ENCODE measurements at regions not wholly inside any gene's neighbourhood (a gene's known extent, or its start where the extent isn't known, plus 50 kb on each side); places are given as distances from the start of the nearest gene placed in this dataset.

DNA sequence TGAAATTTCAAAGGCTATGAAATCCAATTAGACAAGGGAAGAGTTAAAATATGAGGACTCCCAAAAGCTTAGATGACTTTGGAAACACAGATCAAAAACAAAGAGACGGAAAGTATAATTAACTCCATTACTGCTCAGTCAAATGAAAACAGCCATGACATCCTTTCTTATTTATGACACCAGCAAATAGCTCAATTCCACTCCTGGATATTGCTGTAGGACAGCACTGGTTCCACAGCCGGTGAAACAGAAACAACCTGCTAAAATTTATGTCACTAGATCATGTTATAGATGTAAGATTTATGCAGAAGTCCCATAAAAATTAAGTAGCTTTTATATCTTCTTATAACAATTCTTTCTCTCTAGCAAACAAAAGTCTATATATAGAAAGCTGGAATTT is 65.6 kb upstream of the RRP15 start:
- TF ChIP-seq, protein P1, sequence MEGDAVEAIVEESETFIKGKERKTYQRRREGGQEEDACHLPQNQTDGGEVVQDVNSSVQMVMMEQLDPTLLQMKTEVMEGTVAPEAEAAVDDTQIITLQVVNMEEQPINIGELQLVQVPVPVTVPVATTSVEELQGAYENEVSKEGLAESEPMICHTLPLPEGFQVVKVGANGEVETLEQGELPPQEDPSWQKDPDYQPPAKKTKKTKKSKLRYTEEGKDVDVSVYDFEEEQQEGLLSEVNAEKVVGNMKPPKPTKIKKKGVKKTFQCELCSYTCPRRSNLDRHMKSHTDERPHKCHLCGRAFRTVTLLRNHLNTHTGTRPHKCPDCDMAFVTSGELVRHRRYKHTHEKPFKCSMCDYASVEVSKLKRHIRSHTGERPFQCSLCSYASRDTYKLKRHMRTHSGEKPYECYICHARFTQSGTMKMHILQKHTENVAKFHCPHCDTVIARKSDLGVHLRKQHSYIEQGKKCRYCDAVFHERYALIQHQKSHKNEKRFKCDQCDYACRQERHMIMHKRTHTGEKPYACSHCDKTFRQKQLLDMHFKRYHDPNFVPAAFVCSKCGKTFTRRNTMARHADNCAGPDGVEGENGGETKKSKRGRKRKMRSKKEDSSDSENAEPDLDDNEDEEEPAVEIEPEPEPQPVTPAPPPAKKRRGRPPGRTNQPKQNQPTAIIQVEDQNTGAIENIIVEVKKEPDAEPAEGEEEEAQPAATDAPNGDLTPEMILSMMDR (IDR thresholded peaks at IDR 0.05; ENCODE audit: borderline replicate concordance, extremely low read depth, low read length, poor library complexity, severe bottlenecking) = no peak
- TF ChIP-seq EZH2 (IDR thresholded peaks at IDR 0.05; ENCODE audit: borderline replicate concordance, low read depth, low read length, severe bottlenecking) = no peak

Data from DND-41 (cell line).